ENCODE measurements at regions not wholly inside any gene's neighbourhood (a gene's known extent, or its start where the extent isn't known, plus 50 kb on each side); places are given as distances from the start of the nearest gene placed in this dataset.

- TF ChIP-seq CTCF (IDR thresholded peaks at IDR 0.05) (no peak), POLR2A (IDR thresholded peaks at IDR 0.05) (no peak)
These were observed 156.2 kb upstream of the ARPP21 start for GRCh38 chr3:35483131-35483530.
